ENCODE measurements at regions not wholly inside any gene's neighbourhood (a gene's known extent, or its start where the extent isn't known, plus 50 kb on each side); places are given as distances from the start of the nearest gene placed in this dataset.

GRCh38 chr4:60195256-60195655 is 1004.9 kb upstream of the ADGRL3 start:
- ATAC-seq (no peak), DNase-seq (no peak)
- Mint-ChIP-seq H3K36me3 (no peaks in the 10 kb centered on the region), H3K27me3 (no peaks in the 10 kb centered on the region), H3K4me3 (no peak overlapping the region), H3K9me3 (peaks cover 3 to 18% (median 8%) of the 10 kb centered on the region in 9 donors), H3K4me1 (no peaks in the 10 kb centered on the region), H3K27ac (no peak overlapping the region)
- POLR2A ChIA-PET: no interaction called here

- Mint-ChIP-seq H3K36me3 (no peaks in the 10 kb centered on the region), H3K4me3 (no peak overlapping the region), H3K4me1 (no peaks in the 10 kb centered on the region), H3K27ac (no peak overlapping the region), H3K27me3 (no peaks in the 10 kb centered on the region), H3K9me3 (peaks cover 0 to 5% (median 0%) of the 10 kb centered on the region in 9 donors)
- DNase-seq (peak in 1 of 10 donors; percentile 17), ATAC-seq (no peak)
- POLR2A ChIA-PET: no interaction called here
Observed at GRCh38 chr4:60201052-60201673, 999.0 kb upstream of the ADGRL3 start.

- no peak overlapping the region for H3K4me3 Mint-ChIP-seq
- ATAC-seq (no peak), DNase-seq (no peak)
- no peaks in the 10 kb centered on the region for H3K36me3 Mint-ChIP-seq
- no peak overlapping the region for H3K27ac Mint-ChIP-seq
- H3K9me3 Mint-ChIP-seq: peaks cover 0 to 26% (median 7%) of the 10 kb centered on the region in 9 donors
- POLR2A ChIA-PET: no interaction called here
- no peaks in the 10 kb centered on the region for H3K27me3 Mint-ChIP-seq
- H3K4me1 Mint-ChIP-seq: no peaks in the 10 kb centered on the region
Observed at GRCh38 chr4:60209588-60209987, 990.5 kb upstream of the ADGRL3 start.

- POLR2A ChIA-PET: no interaction called here
- peaks cover 0 to 8% (median 1%) of the 10 kb centered on the region in 9 donors for H3K9me3 Mint-ChIP-seq
- DNase-seq: no peak
- no peaks in the 10 kb centered on the region for H3K36me3 Mint-ChIP-seq
- no peaks in the 10 kb centered on the region for H3K27me3 Mint-ChIP-seq
- ATAC-seq: no peak
- no peak overlapping the region for H3K4me3 Mint-ChIP-seq
- H3K27ac Mint-ChIP-seq: no peak overlapping the region
- no peaks in the 10 kb centered on the region for H3K4me1 Mint-ChIP-seq
Observed at GRCh38 chr4:60215906-60216305, 984.2 kb upstream of the ADGRL3 start.

GRCh38 chr4:60216752-60217151 is 983.4 kb upstream of the ADGRL3 start:
- POLR2A ChIA-PET: no interaction called here
- Mint-ChIP-seq H3K36me3 (no peaks in the 10 kb centered on the region), H3K9me3 (peaks cover 0 to 7% (median 0%) of the 10 kb centered on the region in 9 donors), H3K4me1 (no peaks in the 10 kb centered on the region), H3K27me3 (no peaks in the 10 kb centered on the region), H3K27ac (no peak overlapping the region), H3K4me3 (no peak overlapping the region)
- ATAC-seq: no peak
- no peak for DNase-seq

- no peak for DNase-seq
- Mint-ChIP-seq H3K27ac (no peak overlapping the region), H3K9me3 (peaks cover 0 to 7% (median 1%) of the 10 kb centered on the region in 9 donors), H3K27me3 (no peaks in the 10 kb centered on the region), H3K4me1 (no peaks in the 10 kb centered on the region), H3K4me3 (no peak overlapping the region), H3K36me3 (no peaks in the 10 kb centered on the region)
- POLR2A ChIA-PET: no interaction called here
- no peak for ATAC-seq
Observed at GRCh38 chr4:60221866-60222265, 978.3 kb upstream of the ADGRL3 start.

- H3K4me1 Mint-ChIP-seq: no peaks in the 10 kb centered on the region
- POLR2A ChIA-PET: no interaction called here
- no peak overlapping the region for H3K4me3 Mint-ChIP-seq
- no peaks in the 10 kb centered on the region for H3K36me3 Mint-ChIP-seq
- DNase-seq (no peak), ATAC-seq (no peak)
- no peak overlapping the region for H3K27ac Mint-ChIP-seq
- no peaks in the 10 kb centered on the region for H3K27me3 Mint-ChIP-seq
- peaks cover 0 to 10% (median 0%) of the 10 kb centered on the region in 9 donors for H3K9me3 Mint-ChIP-seq
Observed at GRCh38 chr4:60223208-60223923, 976.8 kb upstream of the ADGRL3 start.

- POLR2A ChIA-PET: no interaction called here
- H3K27ac Mint-ChIP-seq: no peak overlapping the region
- no peak for DNase-seq
- H3K27me3 Mint-ChIP-seq: no peaks in the 10 kb centered on the region
- no peak overlapping the region for H3K4me3 Mint-ChIP-seq
- peaks cover 0 to 33% (median 8%) of the 10 kb centered on the region in 9 donors for H3K9me3 Mint-ChIP-seq
- no peak for ATAC-seq
- no peaks in the 10 kb centered on the region for H3K36me3 Mint-ChIP-seq
- H3K4me1 Mint-ChIP-seq: no peaks in the 10 kb centered on the region
Observed at GRCh38 chr4:60241866-60242265, 958.3 kb upstream of the ADGRL3 start.

- H3K27me3 Mint-ChIP-seq: no peaks in the 10 kb centered on the region
- H3K9me3 Mint-ChIP-seq: peaks cover 0 to 19% (median 8%) of the 10 kb centered on the region in 9 donors
- H3K36me3 Mint-ChIP-seq: no peaks in the 10 kb centered on the region
- H3K4me1 Mint-ChIP-seq: no peaks in the 10 kb centered on the region
- H3K27ac Mint-ChIP-seq: no peak overlapping the region
- no peak overlapping the region for H3K4me3 Mint-ChIP-seq
- POLR2A ChIA-PET: no interaction called here
- ATAC-seq (no peak), DNase-seq (no peak)
Observed at GRCh38 chr4:60249784-60250183, 950.3 kb upstream of the ADGRL3 start.

GRCh38 chr4:60250657-60251056 is 949.5 kb upstream of the ADGRL3 start:
- ATAC-seq (no peak), DNase-seq (no peak)
- Mint-ChIP-seq H3K9me3 (peaks cover 0 to 24% (median 8%) of the 10 kb centered on the region in 9 donors), H3K36me3 (no peaks in the 10 kb centered on the region), H3K27ac (no peak overlapping the region), H3K4me3 (no peak overlapping the region), H3K27me3 (no peaks in the 10 kb centered on the region), H3K4me1 (no peaks in the 10 kb centered on the region)
- POLR2A ChIA-PET: no interaction called here

- Mint-ChIP-seq H3K27ac (no peak overlapping the region), H3K4me3 (no peak overlapping the region)
Observed at GRCh38 chr4:60259781-60260180, 940.3 kb upstream of the ADGRL3 start.

GRCh38 chr4:60266505-60266904 is 933.6 kb upstream of the ADGRL3 start:
- Mint-ChIP-seq H3K4me3 (no peak overlapping the region), H3K27me3 (no peaks in the 10 kb centered on the region), H3K4me1 (no peaks in the 10 kb centered on the region), H3K27ac (no peak overlapping the region), H3K36me3 (no peaks in the 10 kb centered on the region), H3K9me3 (peaks cover 3 to 17% (median 13%) of the 10 kb centered on the region in 9 donors)
- no peak for DNase-seq
- POLR2A ChIA-PET: no interaction called here
- ATAC-seq: no peak

More at GRCh38 chr4:60259781-60260180, 940.3 kb upstream of the ADGRL3 start:
- H3K9me3 Mint-ChIP-seq: peaks cover 0 to 17% (median 5%) of the 10 kb centered on the region in 9 donors
- H3K4me1 Mint-ChIP-seq: no peaks in the 10 kb centered on the region
- no peak for DNase-seq
- ATAC-seq: no peak
- POLR2A ChIA-PET: no interaction called here
- H3K36me3 Mint-ChIP-seq: no peaks in the 10 kb centered on the region
- H3K27me3 Mint-ChIP-seq: no peaks in the 10 kb centered on the region

GRCh38 chr4:60296386-60296785 is 903.7 kb upstream of the ADGRL3 start:
- no peak for ATAC-seq
- no peaks in the 10 kb centered on the region for H3K36me3 Mint-ChIP-seq
- H3K4me1 Mint-ChIP-seq: no peaks in the 10 kb centered on the region
- peaks cover 2 to 38% (median 11%) of the 10 kb centered on the region in 9 donors for H3K9me3 Mint-ChIP-seq
- no peak overlapping the region for H3K27ac Mint-ChIP-seq
- no peak for DNase-seq
- H3K4me3 Mint-ChIP-seq: no peak overlapping the region
- H3K27me3 Mint-ChIP-seq: no peaks in the 10 kb centered on the region
- POLR2A ChIA-PET: no interaction called here
